ENCODE measurements at regions not wholly inside any gene's neighbourhood (a gene's known extent, or its start where the extent isn't known, plus 50 kb on each side); places are given as distances from the start of the nearest gene placed in this dataset.
"Not testable (repeated sequence)": the region's sequence is repeated elsewhere in the genome, so short reads cannot be mapped to it uniquely, and the experiment has no call there.

GRCh38 chr5:143588933-143589662, 185.6 kb upstream of the NR3C1 start:
- FAIRE-seq = no peak
- no peak for DNase-seq (ENCODE audit: low spot score)

DNA sequence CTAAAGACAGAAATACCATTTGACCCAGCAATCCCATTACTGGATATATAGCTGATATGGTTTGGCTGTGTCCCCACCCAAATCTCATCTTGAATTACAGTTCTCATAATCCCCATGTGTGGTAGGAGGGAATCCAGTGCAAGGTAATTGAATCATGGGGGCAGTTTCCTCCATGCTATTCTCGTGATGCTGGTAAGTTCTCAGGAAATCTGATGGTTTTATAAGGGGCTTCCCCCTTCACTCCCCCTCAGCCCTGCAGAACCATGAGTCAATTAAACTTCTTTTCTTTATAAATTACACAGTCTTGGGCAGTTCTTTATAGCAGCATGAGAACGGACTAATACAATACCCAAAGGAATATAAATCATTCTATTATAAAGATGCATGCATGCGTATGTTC, 184.6 kb upstream of the NR3C1 start:
- not testable (repeated sequence) for FAIRE-seq; DNase-seq (ENCODE audit: low spot score)

GRCh38 chr5:143586781-143587362, 183.4 kb upstream of the NR3C1 start:
- FAIRE-seq (no peak), DNase-seq (ENCODE audit: low spot score) (no peak)

GRCh38 chr5:143585970-143586369, 182.5 kb upstream of the NR3C1 start:
- DNase-seq (ENCODE audit: low spot score) (no peak), FAIRE-seq (no peak)

- DNase-seq (ENCODE audit: low spot score) (no peak), FAIRE-seq (no peak)
These were observed 179.9 kb upstream of the NR3C1 start for GRCh38 chr5:143583409-143583808.

GRCh38 chr5:143582869-143583268, 179.4 kb upstream of the NR3C1 start:
- FAIRE-seq (no peak), DNase-seq (ENCODE audit: low spot score) (no peak)

DNA sequence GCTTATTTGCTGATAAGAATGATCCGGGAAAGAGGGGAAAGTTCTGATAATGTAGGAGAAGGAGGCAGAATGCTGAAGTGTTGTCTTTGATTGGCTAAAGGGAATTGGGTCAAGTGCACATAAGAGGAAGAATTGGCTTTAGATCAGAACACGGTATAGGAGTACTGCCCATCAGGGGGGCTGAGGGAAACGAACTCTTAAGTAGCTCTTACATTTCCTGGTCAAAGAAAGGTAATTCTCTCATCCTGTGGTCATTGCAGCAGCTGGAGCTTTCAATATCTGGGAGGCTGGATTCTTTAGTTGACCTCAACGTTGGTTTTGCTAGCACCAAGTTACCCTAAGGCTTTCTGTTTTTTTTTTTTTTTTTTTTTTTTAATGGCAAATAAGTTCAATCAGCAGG, 178.7 kb upstream of the NR3C1 start:
- FAIRE-seq (no peak), DNase-seq (ENCODE audit: low spot score) (no peak)

GRCh38 chr5:143581649-143582048, 178.2 kb upstream of the NR3C1 start:
- DNase-seq (ENCODE audit: low spot score) (no peak), FAIRE-seq (no peak)

DNA sequence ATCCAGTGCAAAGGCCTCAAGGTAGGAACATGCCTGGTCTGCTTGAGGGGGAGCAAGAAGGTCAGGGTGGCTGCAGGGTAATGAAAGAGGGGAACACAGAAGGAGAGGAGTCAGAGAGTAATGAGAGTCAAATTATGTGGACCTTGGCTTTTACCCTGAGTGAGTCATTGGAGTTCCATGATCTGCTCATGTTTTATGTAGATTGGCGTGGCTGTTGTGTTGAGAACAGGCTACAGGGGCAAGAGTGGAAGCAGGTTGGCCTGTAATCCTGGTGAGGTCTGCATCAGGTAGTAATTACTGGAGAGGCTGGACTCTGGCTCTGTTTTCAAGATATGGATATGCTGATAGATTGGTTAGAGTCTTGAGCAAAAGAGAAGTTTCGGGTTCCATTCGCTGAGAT, 177.7 kb upstream of the NR3C1 start:
- FAIRE-seq (no peak), DNase-seq (ENCODE audit: low spot score) (no peak)

DNA sequence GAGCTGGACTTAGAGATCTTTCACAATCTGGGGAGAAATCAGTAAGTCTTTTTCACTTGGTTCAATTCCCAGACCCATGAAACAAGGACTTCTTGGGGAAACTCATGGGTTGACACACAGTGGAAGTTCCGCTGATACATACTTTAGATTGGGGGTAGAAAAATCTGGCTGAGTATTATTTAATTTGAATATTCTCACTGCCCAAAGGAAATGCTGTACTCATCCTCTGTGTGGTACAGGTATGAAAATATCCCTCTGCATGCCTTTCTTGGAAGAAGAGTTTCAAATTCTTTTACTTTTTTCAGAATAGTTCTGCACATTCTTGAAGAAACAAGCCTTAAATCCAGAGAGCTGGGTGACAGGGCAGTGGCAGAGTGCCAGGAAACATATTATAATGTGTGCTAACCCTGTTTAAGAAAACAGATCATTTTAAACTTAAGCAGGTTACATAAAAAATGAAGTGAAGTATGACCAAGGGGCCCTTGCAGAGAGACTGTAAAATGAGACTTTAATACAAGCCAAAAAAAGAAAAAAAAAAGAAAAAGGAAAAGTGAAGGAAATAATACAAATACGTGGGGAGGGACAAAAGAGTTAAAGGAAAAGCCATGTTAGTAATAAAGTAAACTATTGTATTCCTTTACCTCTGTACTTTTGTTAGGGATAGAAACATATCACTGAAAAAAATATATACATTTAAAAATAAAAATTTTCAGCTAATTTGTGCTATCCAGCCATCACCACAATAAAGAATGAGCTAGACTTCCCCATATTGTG, 173.4 kb upstream of the NR3C1 start:
- FAIRE-seq (no peak), DNase-seq (ENCODE audit: low spot score) (no peak)

GRCh38 chr5:143575286-143575685, 171.8 kb upstream of the NR3C1 start:
- DNase-seq (ENCODE audit: low spot score) = no peak
- FAIRE-seq = no peak

- FAIRE-seq (no peak), DNase-seq (ENCODE audit: low spot score) (no peak)
These were observed 170.8 kb upstream of the NR3C1 start for GRCh38 chr5:143574236-143574635.

DNA sequence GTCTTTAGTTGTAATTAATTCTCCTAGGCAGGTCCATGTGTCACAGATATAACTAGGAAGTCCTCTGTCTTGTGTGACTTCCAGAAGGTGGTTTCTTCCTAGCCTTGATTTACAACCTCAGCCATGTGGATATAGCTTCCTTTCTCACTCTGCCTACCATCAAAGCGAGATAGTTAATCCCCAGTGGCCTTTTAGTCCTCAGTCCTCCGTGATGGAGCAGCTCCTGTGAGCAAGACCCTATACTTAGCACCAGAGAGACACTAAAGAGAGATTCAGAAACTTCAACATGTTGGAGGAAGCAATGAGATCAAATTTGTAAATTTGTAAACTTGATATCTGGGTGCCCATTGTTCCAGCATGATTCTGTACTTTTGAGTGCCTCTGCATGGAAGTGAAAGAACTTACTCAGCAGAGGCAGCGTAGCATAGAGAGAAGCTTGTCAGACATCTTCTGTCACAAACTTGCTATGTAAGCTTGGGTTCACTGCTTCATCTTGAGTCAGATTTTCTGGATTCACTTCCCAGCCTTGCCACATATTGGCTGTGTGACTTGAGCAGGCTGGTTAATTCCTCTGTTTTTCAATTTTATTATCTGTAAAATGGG, 170.2 kb upstream of the NR3C1 start:
- FAIRE-seq = no peak
- DNase-seq (ENCODE audit: low spot score) = no peak

- FAIRE-seq = no peak
- DNase-seq (ENCODE audit: low spot score) = no peak
These were observed 169.2 kb upstream of the NR3C1 start for GRCh38 chr5:143572671-143573070.

DNA sequence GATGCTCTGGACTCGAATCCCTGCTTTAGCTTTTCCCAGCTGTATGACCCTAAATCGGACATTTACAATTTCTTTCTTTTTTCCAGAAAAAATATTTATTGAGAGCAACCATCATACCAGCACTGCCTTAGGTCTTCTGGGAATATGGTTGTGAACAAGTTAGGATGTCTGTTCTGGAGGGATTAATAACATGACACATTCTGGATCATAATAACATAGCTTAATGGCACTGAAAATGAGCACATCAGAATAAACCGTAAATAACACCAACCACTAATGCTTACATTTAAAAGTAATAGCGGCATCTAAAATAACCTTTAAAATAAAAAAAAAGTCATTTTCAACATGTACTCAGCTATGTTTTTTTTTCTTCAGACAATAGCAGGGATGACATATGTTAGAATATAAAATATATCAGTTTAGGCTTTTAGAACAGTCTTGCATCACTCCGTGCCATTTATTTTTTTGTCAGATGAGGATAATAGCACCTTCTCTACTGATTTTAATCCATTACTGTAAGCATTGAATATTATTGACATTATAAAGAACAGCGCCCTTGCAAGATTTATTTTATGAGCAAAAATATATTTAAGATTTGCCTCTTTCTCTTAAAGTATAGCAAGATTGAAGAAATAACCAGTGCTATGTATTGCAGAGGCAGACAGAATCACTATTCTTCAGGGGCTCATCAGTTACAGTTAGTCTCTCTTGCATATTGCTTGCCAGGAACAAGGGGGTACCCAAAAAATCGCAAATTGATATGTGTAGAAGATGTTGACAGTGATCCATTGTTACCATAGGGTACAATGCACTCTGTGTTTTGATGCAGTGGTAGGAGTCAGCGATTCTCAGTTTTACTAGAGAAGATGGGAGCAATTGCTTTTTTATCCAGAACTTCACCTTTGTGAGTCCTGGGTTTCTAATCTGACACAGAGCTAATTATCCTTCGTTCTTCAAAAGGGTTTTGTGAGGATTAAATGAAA, 168.4 kb upstream of the NR3C1 start:
- DNase-seq (ENCODE audit: low spot score) (no peak), FAIRE-seq (no peak)

- FAIRE-seq (no peak), DNase-seq (ENCODE audit: low spot score) (no peak)
These were observed 167.5 kb upstream of the NR3C1 start for GRCh38 chr5:143570989-143571388.

DNA sequence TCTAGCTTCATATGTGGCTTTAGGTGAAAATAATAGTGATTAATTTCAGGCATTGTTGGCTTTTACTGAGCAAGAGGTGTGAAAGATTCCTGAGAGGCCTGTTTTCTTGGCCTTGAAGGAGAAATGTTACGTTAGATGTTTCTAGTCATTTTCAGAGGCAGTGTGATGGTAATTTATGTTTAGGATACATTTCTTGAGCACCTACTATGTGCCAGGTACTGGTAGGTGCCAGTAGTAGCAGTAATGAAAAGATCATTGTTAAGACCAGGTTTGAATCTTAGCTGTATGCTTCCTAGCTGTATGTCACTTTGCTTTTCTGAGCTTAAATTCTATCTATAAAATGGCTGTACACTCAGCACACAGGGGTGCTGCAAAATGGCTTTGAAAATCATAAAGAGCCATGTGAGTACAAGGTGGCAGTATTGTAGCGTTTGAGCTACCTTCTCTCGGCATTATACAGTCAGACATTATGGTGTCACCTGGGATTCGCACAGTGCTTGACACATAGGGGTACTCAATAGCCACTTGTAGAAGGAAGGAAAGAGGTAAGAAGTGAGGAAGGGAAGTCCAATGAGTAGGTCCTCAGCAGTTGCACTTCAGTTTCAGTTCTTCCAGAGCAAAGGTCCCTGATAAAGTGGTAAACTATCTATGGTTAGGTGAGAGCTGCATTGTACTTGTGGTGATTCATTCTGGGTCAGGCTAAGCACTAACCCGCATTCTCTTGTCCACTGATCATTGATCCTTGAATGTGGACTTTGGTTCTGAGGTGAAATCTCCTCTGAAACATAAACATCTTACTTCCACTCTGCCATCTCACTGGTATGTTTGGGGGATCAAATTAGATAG, 166.5 kb upstream of the NR3C1 start:
- DNase-seq (ENCODE audit: low spot score) (no peak), FAIRE-seq (no peak)

GRCh38 chr5:143569213-143569701, 165.8 kb upstream of the NR3C1 start:
- FAIRE-seq = no peak

DNA sequence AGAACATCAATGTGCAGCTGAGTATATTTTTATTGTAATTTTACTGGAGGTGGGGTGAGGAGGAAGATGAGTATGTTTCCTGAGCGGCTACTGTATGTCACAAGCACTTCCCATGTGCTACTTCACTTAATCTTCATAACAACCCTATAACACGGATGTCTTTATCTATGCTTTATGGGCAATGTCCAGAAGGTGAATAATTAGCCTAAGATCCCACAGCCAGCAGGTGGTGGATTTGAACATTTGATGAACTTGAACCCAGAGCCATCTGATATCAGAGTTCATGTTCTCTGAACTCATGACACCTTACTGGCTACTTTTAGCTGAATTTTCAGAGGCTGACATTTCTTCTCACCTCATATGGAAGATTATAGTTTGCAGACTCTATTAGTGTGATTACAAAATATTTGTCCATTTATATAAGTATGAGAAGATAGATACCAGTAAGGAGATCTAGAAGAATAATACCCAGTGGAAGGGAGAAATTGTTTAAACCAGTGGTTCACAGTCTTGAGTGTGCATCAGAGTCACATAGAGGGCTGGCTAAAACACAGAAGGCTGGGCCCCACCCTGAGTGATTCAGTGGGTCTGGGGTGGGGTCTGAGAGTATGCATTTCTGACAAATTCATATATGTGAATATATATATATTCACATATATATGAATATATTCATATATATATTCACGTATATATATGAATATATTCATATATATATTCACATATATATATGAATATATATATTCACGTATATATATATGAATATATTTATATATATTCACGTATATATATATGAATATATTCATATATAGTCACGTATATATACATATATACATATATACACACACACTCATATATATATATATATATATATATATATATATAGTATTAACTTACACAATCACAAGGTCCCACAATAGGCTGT, 164.4 kb upstream of the NR3C1 start:
- FAIRE-seq = no peak
- no peak for DNase-seq (ENCODE audit: low spot score)

More at GRCh38 chr5:143569213-143569701, 165.8 kb upstream of the NR3C1 start:
- no peak for DNase-seq (ENCODE audit: low spot score)
